ENCODE measurements at regions not wholly inside any gene's neighbourhood (a gene's known extent, or its start where the extent isn't known, plus 50 kb on each side); places are given as distances from the start of the nearest gene placed in this dataset.

GRCh38 chr3:164049847-164050246 is 1028.4 kb downstream of the SI start:
- TF ChIP-seq TAF1 (IDR thresholded peaks at IDR 0.05; ENCODE audit: low read depth) (no peak), RAD21 (IDR thresholded peaks at IDR 0.05; ENCODE audit: low read depth) (no peak), TEAD4 (IDR thresholded peaks at IDR 0.05) (no peak), FOXM1 (IDR thresholded peaks at IDR 0.05; ENCODE audit: borderline replicate concordance, low read depth) (no peak)
